GM19035 (cell line): ENCODE measurements at regions not wholly inside any gene's neighbourhood (a gene's known extent, or its start where the extent isn't known, plus 50 kb on each side); places are given as distances from the start of the nearest gene placed in this dataset.
"Not testable (repeated sequence)": the region's sequence is repeated elsewhere in the genome, so short reads cannot be mapped to it uniquely, and the experiment has no call there.

Experiments used
- ATAC-seq: cut with Tn5 transposase; IDR thresholded peaks from one replicate; pipeline ENCODE4 v1.9.1; 2021; ENCODE audit not compliant: unreplicated experiment

DNA sequence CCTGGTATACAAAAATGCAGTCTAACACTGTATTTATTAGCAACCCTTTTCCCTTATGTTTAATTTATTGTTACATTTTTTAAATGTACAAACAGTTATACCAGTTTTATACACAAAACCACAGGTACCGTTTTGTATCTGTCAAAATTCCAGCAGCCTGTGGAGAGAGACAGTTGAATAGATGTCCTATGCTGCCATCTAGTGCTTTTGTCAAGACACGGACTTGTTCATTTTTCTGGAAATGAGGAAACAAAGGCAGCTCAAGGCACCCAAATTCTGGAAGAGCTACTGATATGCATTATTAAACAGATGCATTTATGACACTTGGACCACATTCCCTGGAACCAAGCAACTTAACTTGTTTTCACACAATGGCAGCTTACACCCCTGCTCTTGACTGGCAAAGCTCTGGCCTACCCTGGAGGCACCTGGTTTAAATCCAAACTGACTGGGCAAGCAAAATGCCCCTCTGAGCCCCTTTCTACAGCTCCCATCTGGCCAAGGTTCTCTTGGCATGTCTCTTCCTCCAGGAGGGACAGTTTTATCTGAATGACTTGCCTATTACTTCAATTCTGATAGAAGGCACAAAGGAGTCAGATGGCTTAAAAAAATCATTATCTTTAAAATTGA, 286.9 kb upstream of the PRKD1 start:
- no peak for ATAC-seq

DNA sequence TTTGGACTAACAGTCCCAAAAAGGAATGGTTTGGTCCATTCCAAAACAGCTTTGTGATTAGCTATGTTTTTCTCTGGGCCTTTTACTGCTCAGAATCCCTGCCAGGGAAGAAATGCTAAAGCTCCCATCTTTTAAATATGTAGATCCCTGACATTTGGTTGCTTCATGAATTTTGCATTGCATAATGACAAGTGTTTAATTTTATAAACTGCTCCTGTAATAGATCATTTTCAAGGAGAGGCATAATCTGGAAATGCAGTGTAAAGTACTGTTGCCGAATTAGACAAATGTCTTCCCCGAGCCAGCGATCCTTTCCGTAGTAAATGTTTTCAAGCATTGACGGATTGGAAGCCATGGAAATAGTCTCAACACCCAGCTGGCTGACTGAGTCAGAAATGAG, 291.3 kb upstream of the PRKD1 start:
- no peak for ATAC-seq

DNA sequence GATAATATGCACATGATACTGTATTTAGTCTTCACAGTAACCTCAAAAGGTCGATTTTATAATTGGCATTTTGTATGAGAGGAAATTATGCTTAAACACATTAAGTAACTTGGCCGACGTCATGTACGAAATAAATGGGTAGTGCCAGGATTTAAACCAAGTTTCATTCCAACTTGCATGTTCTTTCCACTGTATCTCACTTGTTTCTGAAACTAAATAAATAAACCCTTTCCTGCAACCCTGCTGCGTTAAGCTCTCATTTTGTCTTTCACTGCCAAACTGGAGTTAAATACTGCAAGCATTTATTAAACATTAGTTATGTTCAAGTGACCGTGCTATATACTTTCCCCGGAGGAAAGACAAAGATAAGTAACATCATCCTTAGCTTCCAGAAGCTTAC, 293.9 kb upstream of the PRKD1 start:
- no peak for ATAC-seq

DNA sequence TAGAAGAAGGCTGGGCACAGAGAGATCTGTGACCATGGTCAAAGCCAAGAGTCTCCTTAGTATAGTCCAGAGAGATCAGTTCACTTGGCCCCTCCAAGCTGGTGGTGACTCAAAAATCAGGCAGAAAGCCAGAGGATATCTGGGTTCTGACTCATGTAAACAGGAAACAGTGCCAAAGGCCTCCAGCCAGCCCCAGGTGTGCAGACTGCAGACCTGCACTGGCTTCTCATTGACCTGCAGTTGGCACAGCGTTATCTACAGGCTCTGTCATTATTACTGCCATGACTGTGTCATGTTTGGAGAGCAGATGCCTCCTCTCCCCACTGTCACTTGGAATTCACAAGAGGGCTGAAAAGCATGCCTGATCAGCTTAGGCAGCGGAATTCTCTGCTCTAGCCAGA, 295.7 kb upstream of the PRKD1 start:
- ATAC-seq = no peak

DNA sequence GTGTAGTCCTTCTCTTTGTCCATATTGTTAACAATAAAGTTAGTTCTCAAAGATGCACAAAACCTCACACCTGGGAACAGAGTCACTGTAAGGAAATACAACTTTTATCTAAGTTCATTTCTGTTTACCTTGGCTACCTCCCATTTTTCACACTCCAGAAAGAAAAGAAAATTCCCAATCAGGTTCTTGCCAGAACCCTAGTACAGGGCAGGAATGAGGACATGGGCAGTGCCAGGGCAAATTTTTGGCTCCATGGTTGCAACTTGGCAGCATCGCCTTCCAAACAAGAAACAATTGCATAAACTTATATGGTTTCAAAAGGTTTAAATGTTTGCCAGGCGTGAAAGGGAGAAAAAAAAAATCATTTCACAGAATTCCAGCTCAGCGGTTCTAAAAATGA, 296.3 kb upstream of the PRKD1 start:
- ATAC-seq = no peak

DNA sequence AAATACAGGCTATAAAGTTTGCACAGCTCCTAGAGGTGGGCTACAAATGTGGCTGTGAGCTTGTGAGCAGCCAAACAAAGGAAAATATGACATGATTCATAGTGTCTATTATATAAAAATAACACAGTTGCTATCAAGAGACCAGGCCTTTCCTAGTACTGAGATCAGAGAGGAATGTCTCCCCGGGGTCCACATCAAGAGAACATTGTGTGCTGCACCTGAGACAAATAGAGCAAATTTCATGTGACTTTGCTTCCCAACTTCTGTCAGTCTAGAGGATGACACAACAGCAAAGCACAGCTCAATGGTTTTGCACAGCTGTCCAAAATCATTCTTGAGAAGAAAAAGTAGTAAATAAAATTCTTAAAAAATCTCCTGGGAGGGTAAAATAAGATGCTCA, 297.5 kb upstream of the PRKD1 start:
- no peak for ATAC-seq

DNA sequence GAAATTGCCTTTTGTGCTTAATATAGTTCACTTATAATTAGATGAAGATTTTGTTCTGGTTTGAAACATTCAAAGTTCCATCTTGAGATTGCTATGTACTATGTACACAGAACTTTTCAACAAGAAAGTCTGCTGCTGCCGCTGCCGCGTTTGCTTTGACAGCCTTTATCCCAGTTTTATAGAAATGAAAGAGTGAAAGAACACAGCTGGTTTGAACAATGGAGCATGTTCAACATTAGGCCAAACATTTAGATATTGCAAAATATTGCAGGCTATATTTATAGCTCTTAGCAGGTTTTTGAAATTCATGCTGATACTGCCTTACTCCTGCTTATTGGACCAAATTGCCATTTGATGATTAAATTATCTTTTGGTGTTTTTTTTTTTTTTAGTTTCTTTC, 299.8 kb upstream of the PRKD1 start:
- no peak for ATAC-seq

DNA sequence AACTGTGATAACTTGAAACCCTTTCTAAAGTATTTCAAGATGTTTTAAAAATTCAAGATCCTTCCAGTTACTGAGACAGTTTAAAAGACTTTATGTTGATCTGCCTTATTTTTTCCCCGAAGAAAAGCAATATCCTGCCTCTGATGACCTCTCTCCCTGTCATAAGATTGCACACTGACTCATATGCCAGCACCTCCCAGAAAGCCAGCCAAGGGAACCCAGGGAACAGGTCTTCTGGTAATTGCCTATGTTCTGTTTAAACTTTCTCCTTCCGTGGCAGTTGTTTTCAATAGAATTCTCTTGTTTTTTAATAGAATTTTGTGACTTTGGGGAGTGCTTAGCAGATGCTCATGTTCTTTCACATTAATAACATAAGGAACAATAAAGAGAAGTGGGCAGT, 300.2 kb upstream of the PRKD1 start:
- ATAC-seq = no peak

DNA sequence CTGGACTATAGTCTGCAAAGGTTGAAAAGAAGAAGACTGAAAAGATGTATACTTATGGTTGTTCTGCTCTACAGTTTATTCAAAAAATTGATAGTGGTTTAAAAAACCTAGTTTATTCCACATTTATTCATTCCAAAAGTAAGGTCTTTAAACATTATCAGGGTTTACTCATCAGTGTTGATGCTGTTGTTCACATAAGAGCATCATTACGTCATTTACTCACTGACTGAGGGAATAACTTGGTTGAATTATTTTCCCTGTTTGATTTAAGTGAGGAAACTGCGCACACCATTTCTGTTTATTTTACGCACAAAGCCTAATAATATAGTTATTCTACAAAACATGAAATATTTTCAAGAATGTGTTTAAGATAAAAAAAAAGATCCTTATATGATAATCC, 303.1 kb upstream of the PRKD1 start:
- ATAC-seq = no peak

DNA sequence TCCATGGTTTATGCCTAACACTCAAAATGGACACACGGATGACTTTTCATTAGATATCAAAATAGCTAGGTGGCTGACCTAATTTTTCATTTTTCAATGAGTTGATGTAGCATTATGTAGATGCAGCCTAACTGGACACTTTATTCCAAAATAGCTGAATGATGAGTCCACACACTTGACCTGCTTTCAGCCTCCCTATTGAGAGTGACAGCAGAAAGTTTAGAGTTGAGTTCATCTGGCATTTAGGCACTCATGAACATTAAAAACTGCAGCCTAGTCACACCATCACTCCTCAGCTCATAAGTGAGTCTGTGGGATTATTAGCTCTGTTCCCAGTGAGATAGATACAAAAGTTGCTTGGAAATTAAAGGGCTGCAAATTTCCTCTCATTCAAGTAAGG, 307.3 kb upstream of the PRKD1 start:
- ATAC-seq = no peak

DNA sequence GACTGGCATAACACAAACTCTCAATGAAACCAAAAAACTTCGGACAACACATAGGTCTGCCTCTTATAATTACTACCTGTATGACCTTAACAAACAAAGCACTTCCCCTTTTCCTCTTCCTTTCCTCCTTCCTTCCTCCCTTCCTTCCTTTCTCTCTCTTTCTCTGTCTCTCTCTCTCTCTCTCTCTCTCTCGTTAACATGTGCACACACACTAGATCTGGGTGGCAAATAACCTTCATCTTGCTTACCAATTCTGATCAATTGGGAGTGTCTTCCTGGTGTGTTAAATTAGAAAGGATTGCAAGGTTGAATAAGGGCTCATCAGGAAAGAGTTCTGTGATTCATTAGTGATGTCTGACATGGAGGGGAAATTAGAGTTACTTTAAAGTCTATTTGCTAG, 307.8 kb upstream of the PRKD1 start:
- no peak for ATAC-seq

DNA sequence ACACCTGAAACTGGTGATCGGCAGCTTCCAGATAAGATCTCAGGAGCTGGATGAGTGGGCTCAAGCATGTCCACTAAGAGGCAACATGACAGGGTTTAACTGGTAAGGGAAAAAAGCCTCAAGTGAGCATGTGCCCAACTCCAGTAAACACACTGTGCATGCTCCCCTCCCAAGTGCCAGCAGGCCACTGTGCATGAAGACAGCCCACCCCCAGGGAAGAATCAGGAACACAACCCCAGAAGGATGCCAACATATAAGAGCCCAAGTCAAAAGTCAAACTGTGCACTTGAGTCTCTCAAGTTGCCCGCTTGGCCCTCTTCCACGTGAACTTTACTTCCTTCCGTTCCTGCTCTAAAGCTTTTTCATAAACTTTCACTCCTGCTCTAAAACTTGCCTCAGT, 311.3 kb upstream of the PRKD1 start:
- no peak for ATAC-seq

DNA sequence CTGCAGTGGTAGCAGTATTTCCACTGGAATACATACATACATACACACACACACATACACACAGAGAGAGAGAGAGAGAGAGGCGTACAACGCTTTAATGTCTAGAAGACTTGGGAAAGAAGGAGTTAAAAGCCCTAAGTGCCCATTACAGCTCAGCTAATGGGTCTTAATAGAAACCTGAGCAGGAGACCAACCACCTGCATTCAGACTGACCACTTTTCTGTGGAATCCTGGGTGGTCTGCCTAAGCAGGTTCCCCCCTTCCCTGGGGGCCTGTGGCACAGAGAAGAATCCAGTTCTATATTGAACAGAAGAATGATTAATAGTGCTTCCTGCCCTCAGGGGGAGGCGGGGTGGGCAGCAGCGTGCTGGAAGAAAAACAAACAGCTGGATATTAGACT, 312.4 kb upstream of the PRKD1 start:
- no peak for ATAC-seq

DNA sequence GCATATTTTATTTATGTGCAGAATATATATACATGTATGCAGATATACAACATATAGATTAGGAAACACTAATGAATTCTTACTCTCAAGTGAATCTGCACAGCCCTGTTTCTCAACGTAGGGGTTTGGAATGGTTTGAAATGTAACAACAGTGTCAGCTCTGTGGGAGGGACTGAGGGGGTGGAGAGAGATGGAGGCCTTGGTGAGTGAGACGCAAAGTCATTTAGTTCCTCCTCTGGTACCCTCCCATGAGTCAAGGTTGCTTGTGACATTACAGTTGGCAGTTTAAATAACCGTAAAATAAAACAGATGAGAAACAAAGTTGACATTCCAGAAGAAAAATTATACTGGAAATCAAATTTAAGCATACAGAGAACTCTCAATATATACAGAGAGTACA, 313.0 kb upstream of the PRKD1 start:
- ATAC-seq = no peak

DNA sequence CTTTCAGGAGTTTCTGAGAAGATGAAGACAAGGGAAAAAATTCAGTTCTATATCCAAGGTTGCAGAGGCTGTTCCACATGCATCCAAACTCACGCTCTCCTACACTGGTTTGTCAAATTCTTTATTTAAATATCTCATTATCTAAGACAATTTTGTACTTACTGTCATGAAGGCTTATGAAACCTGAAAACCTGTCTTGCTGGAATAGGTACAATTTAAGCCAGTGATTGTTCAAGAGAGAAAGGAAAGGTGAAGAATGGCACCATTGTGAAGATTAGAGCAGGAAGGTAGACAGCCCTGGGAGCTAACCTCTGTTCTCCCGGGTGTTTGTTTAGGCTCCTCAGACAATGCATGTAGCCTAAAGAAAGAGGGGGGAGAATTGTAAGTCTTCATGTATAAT, 315.1 kb upstream of the PRKD1 start:
- no peak for ATAC-seq

DNA sequence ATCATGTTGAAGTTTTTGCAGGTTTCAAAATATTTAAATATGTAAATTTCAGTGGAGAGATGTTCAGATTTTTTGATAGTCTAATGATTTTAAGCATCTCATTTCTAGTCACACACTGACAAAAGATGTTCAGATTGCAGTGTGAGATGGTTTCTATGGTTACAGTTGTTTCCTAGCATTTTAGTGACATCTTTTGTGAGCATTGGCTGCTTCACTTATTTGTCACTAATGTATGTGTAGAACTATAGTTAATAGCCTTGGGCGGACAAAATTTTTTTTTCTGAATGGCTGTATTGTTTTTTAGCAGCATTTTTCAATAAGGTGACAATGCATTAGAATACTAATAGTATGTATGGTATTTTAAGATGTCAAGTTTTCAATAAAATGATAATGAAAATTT, 315.6 kb upstream of the PRKD1 start:
- ATAC-seq = no peak

DNA sequence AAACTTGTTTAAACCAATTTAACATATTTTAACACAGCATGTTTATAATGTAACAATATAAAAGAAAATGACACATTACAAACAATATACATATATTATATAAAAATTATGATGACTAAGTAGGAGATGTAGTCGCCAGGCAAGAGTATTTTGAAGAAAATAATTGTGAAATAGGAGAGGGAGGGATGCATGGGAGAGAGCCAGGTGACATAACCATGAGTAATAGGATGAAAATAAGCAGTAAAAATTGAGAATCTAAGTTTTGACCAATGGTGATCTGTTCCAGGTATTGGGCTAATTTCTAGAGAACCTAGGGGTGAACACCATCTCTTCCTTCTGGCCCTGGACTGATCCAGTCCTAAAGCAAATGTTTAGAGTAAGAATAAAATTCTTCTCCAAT, 315.2 kb upstream of the G2E3 start:
- no peak for ATAC-seq

DNA sequence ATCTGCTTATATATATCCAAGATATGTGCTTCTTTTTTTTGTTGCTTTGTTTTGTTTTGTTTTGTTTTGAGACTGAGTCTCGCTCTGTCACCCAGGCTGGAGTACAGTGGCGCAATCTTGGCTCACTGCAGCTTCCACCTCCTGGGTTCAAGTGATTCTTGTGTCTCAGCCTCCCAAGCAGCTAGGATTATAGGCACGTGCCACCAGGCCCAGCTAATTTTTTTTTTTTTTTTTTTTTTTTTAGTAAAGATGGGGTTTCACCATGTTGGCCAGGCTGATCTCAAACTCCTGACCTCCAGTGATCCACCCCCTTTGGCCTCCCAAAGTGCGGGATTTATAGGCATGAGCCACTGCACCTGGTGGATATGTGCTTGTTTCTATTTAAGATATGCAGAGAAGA, 314.6 kb upstream of the G2E3 start:
- ATAC-seq = not testable (repeated sequence)

DNA sequence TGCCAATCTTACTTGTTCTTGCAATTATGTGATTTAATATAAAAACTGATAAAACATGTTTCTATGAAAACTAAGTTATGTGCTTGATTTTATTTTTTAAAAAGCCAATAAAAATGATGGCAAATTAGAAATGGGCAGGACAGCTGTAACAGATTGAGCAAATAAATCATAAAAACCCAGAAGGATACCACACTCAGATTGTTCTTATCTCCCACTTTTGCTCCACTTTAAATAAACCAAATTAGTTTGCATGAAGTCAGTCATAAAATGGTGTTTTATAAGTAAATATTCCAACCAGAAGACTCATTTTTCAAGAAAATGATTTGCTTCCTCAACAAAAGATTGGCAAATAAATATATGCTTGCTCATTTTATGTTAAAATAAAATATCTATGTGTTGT, 307.9 kb upstream of the G2E3 start:
- no peak for ATAC-seq

DNA sequence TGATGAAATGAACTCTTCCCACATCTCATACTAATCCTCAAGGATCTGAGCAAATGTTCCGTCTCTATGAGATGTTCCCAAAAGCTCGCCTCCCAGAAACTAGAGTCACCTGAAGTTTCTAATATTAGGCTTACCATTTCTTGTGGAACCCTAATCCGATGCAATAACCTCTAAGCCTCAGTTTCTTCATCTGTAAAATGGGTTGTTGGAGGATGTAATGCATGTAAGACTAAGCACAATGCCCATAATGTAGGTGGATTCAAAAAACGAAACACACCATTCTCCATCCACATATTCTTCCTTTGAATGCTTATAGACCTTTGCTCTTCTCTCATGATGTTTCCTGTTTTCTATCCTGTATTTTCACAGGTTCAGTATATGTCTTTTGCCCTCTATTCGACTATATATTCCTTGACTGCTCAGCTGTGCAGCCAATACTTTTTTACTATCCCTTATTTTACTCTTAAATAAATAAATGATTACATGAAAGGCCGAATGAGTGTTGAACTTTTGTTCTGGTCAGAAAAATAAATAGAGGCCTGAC, 307.3 kb upstream of the G2E3 start:
- no peak for ATAC-seq

DNA sequence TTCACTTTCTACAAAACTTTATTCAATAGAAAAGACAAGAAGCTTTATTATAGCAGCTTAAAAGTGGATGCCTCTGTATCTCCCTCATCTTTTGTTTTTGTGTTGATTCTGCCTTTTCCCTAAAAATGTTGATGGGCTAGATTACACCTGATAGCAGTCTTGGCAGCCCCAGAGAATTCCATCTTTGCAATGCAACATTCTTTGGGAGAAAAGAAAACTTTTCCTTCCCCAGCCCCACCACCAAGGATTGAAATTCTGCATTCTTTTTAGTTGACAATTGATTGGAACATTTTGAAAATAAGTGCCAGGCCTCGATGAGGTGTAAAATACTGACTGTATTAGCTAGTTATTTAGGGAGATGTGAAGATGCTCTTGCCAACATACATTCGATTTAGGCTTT, 306.8 kb upstream of the G2E3 start:
- ATAC-seq = no peak

DNA sequence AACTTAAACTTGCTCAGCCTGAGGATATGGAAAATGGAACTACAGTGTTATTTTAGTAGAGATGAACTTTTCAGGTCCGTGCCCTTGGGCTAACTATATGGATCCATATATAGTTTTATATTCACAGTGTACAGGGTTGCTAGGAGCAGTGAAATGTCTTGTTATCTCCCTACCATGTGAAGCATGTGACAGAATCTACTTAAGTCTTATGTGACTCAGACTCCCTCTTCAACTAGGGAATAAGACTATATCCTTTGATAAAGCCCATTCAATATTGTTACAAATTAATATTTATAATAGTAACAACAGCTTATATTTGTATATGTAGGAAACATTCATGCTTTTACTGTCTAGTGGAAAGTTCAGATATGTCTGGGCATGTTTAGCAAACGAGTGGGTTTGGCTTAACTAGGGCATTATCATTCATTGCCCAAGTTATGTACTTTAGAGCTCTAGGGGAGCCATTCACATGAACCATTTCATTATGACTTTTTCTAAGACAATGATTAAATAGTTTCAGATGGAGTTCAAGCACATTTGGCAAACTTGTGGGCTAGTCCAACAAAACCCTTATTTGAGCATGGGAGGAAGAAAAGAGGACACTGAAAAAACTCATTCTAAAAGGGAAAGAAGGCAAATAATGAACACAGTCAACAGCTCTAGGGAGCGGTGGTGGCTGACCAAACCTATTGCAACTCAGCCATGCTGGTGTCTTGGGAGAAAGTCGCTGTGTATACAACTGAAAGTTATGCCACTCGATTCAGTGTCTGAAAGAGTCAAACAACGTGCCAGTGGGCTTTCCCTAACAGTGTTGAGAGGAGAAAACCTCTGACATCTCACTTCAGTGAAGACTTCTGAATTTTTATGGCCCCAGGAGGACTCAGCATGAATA, 305.9 kb upstream of the G2E3 start:
- no peak for ATAC-seq

DNA sequence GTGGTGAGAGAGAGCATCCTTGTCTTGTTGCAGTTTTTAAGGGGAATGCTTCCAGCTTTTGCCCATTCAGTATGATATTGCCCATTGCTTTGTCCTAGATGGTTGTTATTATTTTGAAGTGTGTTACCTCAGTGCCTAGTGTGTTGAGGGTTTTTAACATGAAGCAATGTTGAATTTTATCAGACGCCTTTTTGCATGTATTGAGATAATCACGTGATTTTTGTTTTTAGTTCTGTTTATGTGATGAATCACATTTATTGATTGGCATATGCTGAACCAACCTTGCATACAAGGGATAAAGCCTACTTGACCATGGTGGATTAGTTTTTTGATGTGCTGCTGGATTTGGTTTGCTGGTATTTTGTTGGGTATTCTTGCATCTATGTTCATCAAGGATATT, 302.3 kb upstream of the G2E3 start:
- ATAC-seq = no peak
